ENCODE measurements at regions not wholly inside any gene's neighbourhood (a gene's known extent, or its start where the extent isn't known, plus 50 kb on each side); places are given as distances from the start of the nearest gene placed in this dataset.

- no peak for TF ChIP-seq CTCF (IDR thresholded peaks at IDR 0.05; ENCODE audit: insufficient read depth, low read length)
- no peak for TF ChIP-seq POLR2AphosphoS5 (IDR thresholded peaks at IDR 0.05; ENCODE audit: low read depth)
- TF ChIP-seq REST (IDR thresholded peaks at IDR 0.05; ENCODE audit: insufficient replicate concordance, low read depth): no peak
- no peak for TF ChIP-seq GABPA (IDR thresholded peaks at IDR 0.05; ENCODE audit: low read depth)
Observed at GRCh38 chr2:160820691-160821090, 327.1 kb upstream of the RBMS1 start.
